Activated naive CD4-positive, alpha-beta T cell treated with anti-CD3 and anti-CD28 coated beads, Interleukin-2, amount 50 U/mL, for 16 hours (primary cell): ENCODE measurements at regions not wholly inside any gene's neighbourhood (a gene's known extent, or its start where the extent isn't known, plus 50 kb on each side); places are given as distances from the start of the nearest gene placed in this dataset.
"Not testable (repeated sequence)": the region's sequence is repeated elsewhere in the genome, so short reads cannot be mapped to it uniquely, and the experiment has no call there.

Experiments used
- DNase-seq: peaks from one replicate; pipeline ENCODE4 v3.0.0-alpha.2; 2020

GRCh38 chr1:65593516-65593915 lies 173.0 kb downstream of the LEPR start:
- DNase-seq, result no peak

- no peak for DNase-seq
Measured at GRCh38 chr1:65595724-65596123, 175.3 kb downstream of the LEPR start.

- no peak for DNase-seq
Measured at GRCh38 chr1:65596768-65597167, 176.3 kb downstream of the LEPR start.

- no peak for DNase-seq
Measured at GRCh38 chr1:65605621-65606020, 185.2 kb downstream of the LEPR start.

GRCh38 chr1:65606426-65606825 lies 186.0 kb downstream of the LEPR start:
- no peak for DNase-seq

- no peak for DNase-seq
Measured at GRCh38 chr1:65613884-65614283, 178.8 kb upstream of the PDE4B start.

- DNase-seq, result no peak
Measured at GRCh38 chr1:65615859-65616258, 176.8 kb upstream of the PDE4B start.

- DNase-seq, result not testable (repeated sequence)
Measured at GRCh38 chr1:65621721-65622120, 171.0 kb upstream of the PDE4B start.

- DNase-seq, result no peak
Measured at GRCh38 chr1:65623895-65624294, 168.8 kb upstream of the PDE4B start.

GRCh38 chr1:65625528-65625927 lies 167.2 kb upstream of the PDE4B start:
- DNase-seq, result no peak

- DNase-seq, result no peak
Measured at GRCh38 chr1:65626003-65626402, 166.7 kb upstream of the PDE4B start.

GRCh38 chr1:65629788-65630187 lies 162.9 kb upstream of the PDE4B start:
- DNase-seq, result no peak

- DNase-seq, result no peak
Measured at GRCh38 chr1:65630855-65631254, 161.8 kb upstream of the PDE4B start.

- DNase-seq, result no peak
Measured at GRCh38 chr1:65632235-65632634, 160.5 kb upstream of the PDE4B start.

GRCh38 chr1:65640046-65640445 lies 152.6 kb upstream of the PDE4B start:
- no peak for DNase-seq

GRCh38 chr1:65649185-65649584 lies 143.5 kb upstream of the PDE4B start:
- not testable (repeated sequence) for DNase-seq

GRCh38 chr1:65650682-65651081 lies 142.0 kb upstream of the PDE4B start:
- no peak for DNase-seq

GRCh38 chr1:65654526-65654925 lies 138.2 kb upstream of the PDE4B start:
- not testable (repeated sequence) for DNase-seq

- not testable (repeated sequence) for DNase-seq
Measured at GRCh38 chr1:65657609-65658008, 135.1 kb upstream of the PDE4B start.

GRCh38 chr1:65658122-65658521 lies 134.6 kb upstream of the PDE4B start:
- no peak for DNase-seq

- no peak for DNase-seq
Measured at GRCh38 chr1:65668368-65668767, 124.3 kb upstream of the PDE4B start.

- no peak for DNase-seq
Measured at GRCh38 chr1:65670518-65670917, 122.2 kb upstream of the PDE4B start.

- DNase-seq, result no peak
Measured at GRCh38 chr1:65674522-65674921, 118.2 kb upstream of the PDE4B start.

GRCh38 chr1:65679773-65680172 lies 112.9 kb upstream of the PDE4B start:
- no peak for DNase-seq

- no peak for DNase-seq
Measured at GRCh38 chr1:65681096-65681495, 111.6 kb upstream of the PDE4B start.
